Panc1 (cell line): ENCODE measurements at regions not wholly inside any gene's neighbourhood (a gene's known extent, or its start where the extent isn't known, plus 50 kb on each side); places are given as distances from the start of the nearest gene placed in this dataset.

Source experiments
- ATAC-seq: fragments of 200-7000 bp; cut with Tn5 transposase; 2 replicates; pipeline ENCODE4 v1.9.1; 2020; ENCODE audit warnings: mild to moderate bottlenecking, moderate library complexity
- BruUV-seq: library from RNA; stranded (reverse); fragments of 400-500 nt; replicated peaks from 2 replicates; lab custom pipeline; 2021; lab: Mats Ljungman, UMichigan
- CTCF ChIA-PET: fragments of 300-600 bp; sonication (Branson Sonifier 250); formaldehyde crosslinking; loops from one replicate; lab custom pipeline; 2022; ENCODE audit warnings: antibody characterized with exemption; lab: Charles Lee
- POLR2A ChIA-PET: fragments of 300-600 bp; sonication (Branson Sonifier 250); formaldehyde crosslinking; loops from one replicate; lab custom pipeline; 2022; ENCODE audit warnings: antibody characterized with exemption; lab: Charles Lee
- DNase-seq: peaks from one replicate; pipeline ENCODE4 v3.0.0-alpha.2; 2010; ENCODE audit warnings: low read depth, low spot score
- H3K27ac ChIP-seq: 2 replicates; pipeline ENCODE4 v1.5.1; 2011; ENCODE audit warnings: mild to moderate bottlenecking, low read length, inconsistent platforms
- H3K27me3 ChIP-seq: fragments of 200-500 bp; sonication (Bioruptor generic); 2 replicates; pipeline ENCODE4 v1.6.0; 2014; ENCODE audit warnings: low read length, inconsistent platforms; ENCODE audit not compliant: control insufficient read depth, insufficient read depth
- H3K36me3 ChIP-seq: fragments of 200-500 bp; sonication (Bioruptor generic); 2 replicates; pipeline ENCODE4 v1.5.1; 2014; ENCODE audit warnings: inconsistent platforms, mild to moderate bottlenecking, low read length, moderate library complexity; ENCODE audit not compliant: control insufficient read depth, insufficient read depth
- H3K4me1 ChIP-seq: 2 replicates; pipeline ENCODE4 v1.5.1; 2011; ENCODE audit warnings: inconsistent platforms, mild to moderate bottlenecking, low read length, moderate library complexity; ENCODE audit not compliant: control insufficient read depth, insufficient read depth
- H3K4me3 ChIP-seq, 2 experiments: 2 replicates each; pipeline ENCODE4 v1.5.1; 2011 to 2012; ENCODE audit warnings: low read depth in 2 of 2, low read length in 2 of 2, mild to moderate bottlenecking in 2 of 2, inconsistent platforms in 1 of 2, moderate library complexity in 1 of 2
- H3K9me3 ChIP-seq: fragments of 200-500 bp; sonication (Bioruptor generic); 2 replicates; pipeline ENCODE4 v1.5.1; 2014; ENCODE audit warnings: low read depth, mild to moderate bottlenecking, inconsistent platforms, low read length, moderate library complexity; ENCODE audit not compliant: control insufficient read depth, insufficient read depth
- POLR2AphosphoS5 ChIP-seq: IDR thresholded peaks from 2 replicates; pipeline ENCODE4 v1.6.1; 2012; ENCODE audit warnings: mild to moderate bottlenecking, low read depth, low read length, moderate library complexity
- SIN3A ChIP-seq: IDR thresholded peaks from 2 replicates; pipeline ENCODE4 v1.6.1; 2012; ENCODE audit warnings: low read depth, mild to moderate bottlenecking, low read length, moderate library complexity, borderline replicate concordance; ENCODE audit not compliant: insufficient read depth
- TCF7L2 ChIP-seq: IDR thresholded peaks from 2 replicates; pipeline ENCODE4 v1.6.1; 2011; ENCODE audit warnings: mild to moderate bottlenecking, low read depth, low read length, inconsistent platforms
- in situ Hi-C: cut with HindIII; loops from 2 replicates; pipeline ENCODE4 v1.10.0; 2016; ENCODE audit warnings: low sequenced_read_pairs, low pct_unique_long_range_greater_than_20kb
- intact Hi-C: fragments of 100-400 bp; cut with micrococcal nuclease; formaldehyde crosslinking; loops from one replicate; pipeline ENCODE4 v1.10.0; 2022; ENCODE audit not compliant: unreplicated experiment
- TF ChIP-seq, protein P1 (sequence below): fragments of 450-650 bp; IDR thresholded peaks from 2 replicates; pipeline ENCODE4 v1.5.1; 2017; ENCODE audit warnings: mild to moderate bottlenecking
- TF ChIP-seq, protein P2 (sequence below), 2 experiments: IDR thresholded peaks; 2 replicates each; pipeline ENCODE4 v1.6.1; 2011 to 2012; ENCODE audit warnings: low read depth in 2 of 2, control low read depth in 1 of 2, low read length in 1 of 2, mild to moderate bottlenecking in 1 of 2, moderate library complexity in 1 of 2; ENCODE audit not compliant: insufficient read depth in 1 of 2

DNA sequence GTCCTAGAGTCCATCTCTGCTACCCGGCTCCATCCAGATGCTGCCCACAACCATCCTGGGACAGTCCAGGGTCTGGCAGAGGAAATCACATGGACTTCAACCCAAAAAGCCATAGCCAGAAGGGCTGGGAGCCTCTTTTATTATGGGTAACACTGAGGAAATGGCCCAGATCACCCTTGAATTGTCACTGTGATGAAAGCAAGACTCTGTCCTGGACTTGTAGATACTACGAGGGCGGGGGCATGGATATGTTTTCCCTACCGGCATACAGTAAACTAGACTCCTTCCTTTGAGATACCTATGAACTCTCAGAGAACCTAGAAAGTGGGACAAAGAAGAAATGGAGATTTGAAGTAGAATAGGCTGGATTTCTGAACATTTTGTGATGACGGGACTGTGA is 110.3 kb downstream of the LACC1 start:
- Histone ChIP-seq H3K27me3 (no peaks in the 10 kb centered on the region), H3K4me1 (no peaks in the 10 kb centered on the region), H3K9me3 (no peaks in the 10 kb centered on the region), H3K4me3 (no peak overlapping the region), H3K27ac (no peak overlapping the region), H3K36me3 (no peaks in the 10 kb centered on the region)
- in situ Hi-C loops (no loop called here), intact Hi-C loops (no loop called here)
- CTCF ChIA-PET: no interaction called here
- ATAC-seq (no peak), DNase-seq (no peak)
- TF ChIP-seq, protein P1, sequence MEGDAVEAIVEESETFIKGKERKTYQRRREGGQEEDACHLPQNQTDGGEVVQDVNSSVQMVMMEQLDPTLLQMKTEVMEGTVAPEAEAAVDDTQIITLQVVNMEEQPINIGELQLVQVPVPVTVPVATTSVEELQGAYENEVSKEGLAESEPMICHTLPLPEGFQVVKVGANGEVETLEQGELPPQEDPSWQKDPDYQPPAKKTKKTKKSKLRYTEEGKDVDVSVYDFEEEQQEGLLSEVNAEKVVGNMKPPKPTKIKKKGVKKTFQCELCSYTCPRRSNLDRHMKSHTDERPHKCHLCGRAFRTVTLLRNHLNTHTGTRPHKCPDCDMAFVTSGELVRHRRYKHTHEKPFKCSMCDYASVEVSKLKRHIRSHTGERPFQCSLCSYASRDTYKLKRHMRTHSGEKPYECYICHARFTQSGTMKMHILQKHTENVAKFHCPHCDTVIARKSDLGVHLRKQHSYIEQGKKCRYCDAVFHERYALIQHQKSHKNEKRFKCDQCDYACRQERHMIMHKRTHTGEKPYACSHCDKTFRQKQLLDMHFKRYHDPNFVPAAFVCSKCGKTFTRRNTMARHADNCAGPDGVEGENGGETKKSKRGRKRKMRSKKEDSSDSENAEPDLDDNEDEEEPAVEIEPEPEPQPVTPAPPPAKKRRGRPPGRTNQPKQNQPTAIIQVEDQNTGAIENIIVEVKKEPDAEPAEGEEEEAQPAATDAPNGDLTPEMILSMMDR: no peak
- TF ChIP-seq, protein P2, sequence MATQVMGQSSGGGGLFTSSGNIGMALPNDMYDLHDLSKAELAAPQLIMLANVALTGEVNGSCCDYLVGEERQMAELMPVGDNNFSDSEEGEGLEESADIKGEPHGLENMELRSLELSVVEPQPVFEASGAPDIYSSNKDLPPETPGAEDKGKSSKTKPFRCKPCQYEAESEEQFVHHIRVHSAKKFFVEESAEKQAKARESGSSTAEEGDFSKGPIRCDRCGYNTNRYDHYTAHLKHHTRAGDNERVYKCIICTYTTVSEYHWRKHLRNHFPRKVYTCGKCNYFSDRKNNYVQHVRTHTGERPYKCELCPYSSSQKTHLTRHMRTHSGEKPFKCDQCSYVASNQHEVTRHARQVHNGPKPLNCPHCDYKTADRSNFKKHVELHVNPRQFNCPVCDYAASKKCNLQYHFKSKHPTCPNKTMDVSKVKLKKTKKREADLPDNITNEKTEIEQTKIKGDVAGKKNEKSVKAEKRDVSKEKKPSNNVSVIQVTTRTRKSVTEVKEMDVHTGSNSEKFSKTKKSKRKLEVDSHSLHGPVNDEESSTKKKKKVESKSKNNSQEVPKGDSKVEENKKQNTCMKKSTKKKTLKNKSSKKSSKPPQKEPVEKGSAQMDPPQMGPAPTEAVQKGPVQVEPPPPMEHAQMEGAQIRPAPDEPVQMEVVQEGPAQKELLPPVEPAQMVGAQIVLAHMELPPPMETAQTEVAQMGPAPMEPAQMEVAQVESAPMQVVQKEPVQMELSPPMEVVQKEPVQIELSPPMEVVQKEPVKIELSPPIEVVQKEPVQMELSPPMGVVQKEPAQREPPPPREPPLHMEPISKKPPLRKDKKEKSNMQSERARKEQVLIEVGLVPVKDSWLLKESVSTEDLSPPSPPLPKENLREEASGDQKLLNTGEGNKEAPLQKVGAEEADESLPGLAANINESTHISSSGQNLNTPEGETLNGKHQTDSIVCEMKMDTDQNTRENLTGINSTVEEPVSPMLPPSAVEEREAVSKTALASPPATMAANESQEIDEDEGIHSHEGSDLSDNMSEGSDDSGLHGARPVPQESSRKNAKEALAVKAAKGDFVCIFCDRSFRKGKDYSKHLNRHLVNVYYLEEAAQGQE (IDR thresholded peaks at IDR 0.05; ENCODE audit: insufficient read depth in 1 of 2, low read depth in 2 of 2, low read length in 1 of 2): no peak
- TF ChIP-seq SIN3A: no peak
- no peak for TF ChIP-seq TCF7L2
- no peak for TF ChIP-seq POLR2AphosphoS5
- POLR2A ChIA-PET: no interaction called here
- no TSS peak for BruUV-seq

DNA sequence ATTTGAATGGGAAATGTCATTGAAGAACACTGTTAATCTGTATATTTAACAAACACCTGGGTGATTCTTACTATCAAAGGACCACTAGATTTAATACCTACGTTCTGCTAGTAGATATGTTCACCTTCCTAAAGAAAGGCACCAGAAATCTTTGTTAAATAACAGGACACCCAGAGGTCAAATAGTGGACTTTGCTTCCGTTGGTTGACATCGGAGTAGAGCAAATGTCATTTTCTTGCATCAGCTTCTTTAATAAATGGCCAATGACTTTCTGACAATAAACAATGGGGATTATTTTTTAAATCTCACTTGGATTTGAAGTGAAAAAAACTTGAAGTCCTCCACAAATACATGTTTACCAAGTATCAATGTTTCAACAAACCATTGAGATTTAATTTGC is 111.1 kb downstream of the LACC1 start:
- no TSS peak for BruUV-seq
- no peak for ATAC-seq
- POLR2A ChIA-PET: no interaction called here

More for the DNA sequence above, 111.1 kb downstream of the LACC1 start:
- TF ChIP-seq POLR2AphosphoS5 (no peak), SIN3A (no peak), TCF7L2 (no peak)
- TF ChIP-seq, protein P2 (IDR thresholded peaks at IDR 0.05; ENCODE audit: insufficient read depth in 1 of 2, low read depth in 2 of 2, low read length in 1 of 2): no peak
- TF ChIP-seq, protein P1: no peak
- Histone ChIP-seq H3K27me3 (no peaks in the 10 kb centered on the region), H3K27ac (no peak overlapping the region), H3K36me3 (no peaks in the 10 kb centered on the region), H3K4me3 (no peak overlapping the region), H3K4me1 (no peaks in the 10 kb centered on the region), H3K9me3 (no peaks in the 10 kb centered on the region)
- CTCF ChIA-PET: no interaction called here
- DNase-seq: no peak
- intact Hi-C loops (no loop called here), in situ Hi-C loops (no loop called here)
